ENCODE measurements at regions not wholly inside any gene's neighbourhood (a gene's known extent, or its start where the extent isn't known, plus 50 kb on each side); places are given as distances from the start of the nearest gene placed in this dataset.

DNA sequence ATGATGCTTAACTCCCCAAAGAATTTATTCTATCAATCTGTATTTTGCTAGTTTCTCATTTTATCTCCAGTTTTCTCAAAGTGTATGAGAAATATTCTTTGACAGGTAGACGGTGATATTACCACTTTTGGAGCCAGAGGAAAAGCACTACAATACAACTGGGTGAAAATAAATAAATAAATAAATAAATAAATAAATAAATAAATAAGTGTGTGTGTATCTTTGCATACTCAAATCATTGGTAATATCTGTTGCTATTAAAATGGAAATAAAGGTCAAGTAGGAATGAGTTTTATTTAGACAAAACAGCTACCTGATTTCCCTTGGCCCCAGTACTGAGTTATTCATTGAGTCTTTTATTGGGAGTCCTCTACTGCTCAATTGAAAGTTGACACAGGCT is 114.3 kb downstream of the RBMX2 start:
- H3K9me3 Mint-ChIP-seq (ENCODE audit: unreplicated experiment): peaks cover 6% of the 10 kb centered on the region
- DNase-seq (ENCODE audit: extremely low spot score, unreplicated experiment): no peak
- H3K36me3 Mint-ChIP-seq (ENCODE audit: unreplicated experiment): no peaks in the 10 kb centered on the region
- TF ChIP-seq, protein P1, sequence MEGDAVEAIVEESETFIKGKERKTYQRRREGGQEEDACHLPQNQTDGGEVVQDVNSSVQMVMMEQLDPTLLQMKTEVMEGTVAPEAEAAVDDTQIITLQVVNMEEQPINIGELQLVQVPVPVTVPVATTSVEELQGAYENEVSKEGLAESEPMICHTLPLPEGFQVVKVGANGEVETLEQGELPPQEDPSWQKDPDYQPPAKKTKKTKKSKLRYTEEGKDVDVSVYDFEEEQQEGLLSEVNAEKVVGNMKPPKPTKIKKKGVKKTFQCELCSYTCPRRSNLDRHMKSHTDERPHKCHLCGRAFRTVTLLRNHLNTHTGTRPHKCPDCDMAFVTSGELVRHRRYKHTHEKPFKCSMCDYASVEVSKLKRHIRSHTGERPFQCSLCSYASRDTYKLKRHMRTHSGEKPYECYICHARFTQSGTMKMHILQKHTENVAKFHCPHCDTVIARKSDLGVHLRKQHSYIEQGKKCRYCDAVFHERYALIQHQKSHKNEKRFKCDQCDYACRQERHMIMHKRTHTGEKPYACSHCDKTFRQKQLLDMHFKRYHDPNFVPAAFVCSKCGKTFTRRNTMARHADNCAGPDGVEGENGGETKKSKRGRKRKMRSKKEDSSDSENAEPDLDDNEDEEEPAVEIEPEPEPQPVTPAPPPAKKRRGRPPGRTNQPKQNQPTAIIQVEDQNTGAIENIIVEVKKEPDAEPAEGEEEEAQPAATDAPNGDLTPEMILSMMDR (IDR thresholded peaks at IDR 0.05): no peak
- H3K4me3 Mint-ChIP-seq (ENCODE audit: unreplicated experiment): no peak overlapping the region
- H3K4me1 Mint-ChIP-seq (ENCODE audit: unreplicated experiment): no peaks in the 10 kb centered on the region
- no peak overlapping the region for H3K27ac Mint-ChIP-seq (ENCODE audit: unreplicated experiment)
- no peaks in the 10 kb centered on the region for H3K27me3 Mint-ChIP-seq (ENCODE audit: unreplicated experiment)

- no peaks in the 10 kb centered on the region for H3K36me3 Mint-ChIP-seq (ENCODE audit: unreplicated experiment)
Measured at GRCh38 chrX:130523460-130524394, 121.9 kb downstream of the RBMX2 start.

DNA sequence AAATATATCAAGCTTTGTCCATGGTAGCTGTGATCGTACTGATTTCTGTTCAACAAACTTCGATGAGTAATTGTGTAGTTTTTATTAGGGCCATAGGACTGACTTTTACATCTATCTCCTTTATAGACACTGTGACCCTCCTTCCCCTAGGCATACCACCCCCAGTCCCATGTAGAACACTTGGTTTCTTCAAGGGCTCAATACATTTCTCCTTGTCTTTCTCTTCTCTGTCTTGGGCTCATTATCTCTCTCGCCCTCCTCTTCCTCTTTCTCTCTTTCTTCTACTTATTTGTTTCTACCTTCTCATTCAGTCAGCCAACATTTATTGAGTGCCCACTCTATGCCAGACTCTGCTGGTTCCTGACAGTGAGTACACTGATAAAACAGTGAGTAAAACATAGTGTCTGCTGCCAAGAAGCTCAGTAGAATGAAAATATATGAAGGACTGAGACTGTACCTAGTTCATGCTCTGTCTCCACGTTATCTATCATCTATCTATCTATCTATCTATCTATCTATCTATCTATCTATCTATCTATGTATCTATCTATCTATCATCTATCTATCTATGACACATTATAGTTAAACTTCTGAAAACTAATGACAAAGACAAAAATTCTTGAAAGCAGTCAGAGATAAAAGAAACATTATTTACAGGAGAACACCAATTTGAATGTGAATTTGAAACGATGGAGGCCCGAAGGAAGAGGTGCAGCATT is 122.8 kb downstream of the RBMX2 start:
- no peaks in the 10 kb centered on the region for H3K36me3 Mint-ChIP-seq (ENCODE audit: unreplicated experiment)
- H3K27ac Mint-ChIP-seq (ENCODE audit: unreplicated experiment): no peak overlapping the region

More at GRCh38 chrX:130523460-130524394, 121.9 kb downstream of the RBMX2 start:
- Mint-ChIP-seq H3K9me3 (ENCODE audit: unreplicated experiment) (no peaks in the 10 kb centered on the region), H3K27ac (ENCODE audit: unreplicated experiment) (no peak overlapping the region), H3K4me3 (ENCODE audit: unreplicated experiment) (peak overlapping the region; percentile 55), H3K4me1 (ENCODE audit: unreplicated experiment) (peaks cover 2% of the 10 kb centered on the region), H3K27me3 (ENCODE audit: unreplicated experiment) (no peaks in the 10 kb centered on the region)
- TF ChIP-seq, protein P1 (IDR thresholded peaks at IDR 0.05): no peak
- no peak for DNase-seq (ENCODE audit: extremely low spot score, unreplicated experiment)

GRCh38 chrX:130529531-130529930 is 127.7 kb downstream of the RBMX2 start:
- peaks cover 6% of the 10 kb centered on the region for H3K9me3 Mint-ChIP-seq (ENCODE audit: unreplicated experiment)
- no peaks in the 10 kb centered on the region for H3K27me3 Mint-ChIP-seq (ENCODE audit: unreplicated experiment)
- TF ChIP-seq, protein P1 (IDR thresholded peaks at IDR 0.05): no peak
- no peak overlapping the region for H3K4me3 Mint-ChIP-seq (ENCODE audit: unreplicated experiment)
- H3K36me3 Mint-ChIP-seq (ENCODE audit: unreplicated experiment): no peaks in the 10 kb centered on the region
- H3K27ac Mint-ChIP-seq (ENCODE audit: unreplicated experiment): no peak overlapping the region
- H3K4me1 Mint-ChIP-seq (ENCODE audit: unreplicated experiment): no peaks in the 10 kb centered on the region
- DNase-seq (ENCODE audit: extremely low spot score, unreplicated experiment): no peak

More for the DNA sequence above, 122.8 kb downstream of the RBMX2 start:
- Mint-ChIP-seq H3K4me3 (ENCODE audit: unreplicated experiment) (peak overlapping the region; percentile 55), H3K4me1 (ENCODE audit: unreplicated experiment) (peaks cover 2% of the 10 kb centered on the region), H3K27me3 (ENCODE audit: unreplicated experiment) (no peaks in the 10 kb centered on the region), H3K9me3 (ENCODE audit: unreplicated experiment) (no peaks in the 10 kb centered on the region)
- no peak for DNase-seq (ENCODE audit: extremely low spot score, unreplicated experiment)
- TF ChIP-seq, protein P1 (IDR thresholded peaks at IDR 0.05): no peak

- no peak for DNase-seq (ENCODE audit: extremely low spot score, unreplicated experiment)
- Mint-ChIP-seq H3K27me3 (ENCODE audit: unreplicated experiment) (no peaks in the 10 kb centered on the region), H3K27ac (ENCODE audit: unreplicated experiment) (no peak overlapping the region)
Measured at GRCh38 chrX:130531066-130531465, 129.3 kb downstream of the RBMX2 start.

More at GRCh38 chrX:130531066-130531465, 129.3 kb downstream of the RBMX2 start:
- TF ChIP-seq, protein P1 (IDR thresholded peaks at IDR 0.05): no peak
- Mint-ChIP-seq H3K36me3 (ENCODE audit: unreplicated experiment) (no peaks in the 10 kb centered on the region), H3K9me3 (ENCODE audit: unreplicated experiment) (peaks cover 6% of the 10 kb centered on the region), H3K4me3 (ENCODE audit: unreplicated experiment) (no peak overlapping the region), H3K4me1 (ENCODE audit: unreplicated experiment) (no peaks in the 10 kb centered on the region)
